Ishikawa (cell line): ENCODE measurements at regions not wholly inside any gene's neighbourhood (a gene's known extent, or its start where the extent isn't known, plus 50 kb on each side); places are given as distances from the start of the nearest gene placed in this dataset.

Source experiments
- CREB1 ChIP-seq: IDR thresholded peaks from 2 replicates; pipeline ENCODE4 v1.6.1; 2012; ENCODE audit warnings: low read depth
- FOXM1 ChIP-seq: IDR thresholded peaks from 2 replicates; pipeline ENCODE4 v1.6.1; 2012; ENCODE audit warnings: low read depth, borderline replicate concordance
- TAF1 ChIP-seq: IDR thresholded peaks from 2 replicates; pipeline ENCODE4 v1.6.1; 2012; ENCODE audit warnings: low read depth, mild to moderate bottlenecking

DNA sequence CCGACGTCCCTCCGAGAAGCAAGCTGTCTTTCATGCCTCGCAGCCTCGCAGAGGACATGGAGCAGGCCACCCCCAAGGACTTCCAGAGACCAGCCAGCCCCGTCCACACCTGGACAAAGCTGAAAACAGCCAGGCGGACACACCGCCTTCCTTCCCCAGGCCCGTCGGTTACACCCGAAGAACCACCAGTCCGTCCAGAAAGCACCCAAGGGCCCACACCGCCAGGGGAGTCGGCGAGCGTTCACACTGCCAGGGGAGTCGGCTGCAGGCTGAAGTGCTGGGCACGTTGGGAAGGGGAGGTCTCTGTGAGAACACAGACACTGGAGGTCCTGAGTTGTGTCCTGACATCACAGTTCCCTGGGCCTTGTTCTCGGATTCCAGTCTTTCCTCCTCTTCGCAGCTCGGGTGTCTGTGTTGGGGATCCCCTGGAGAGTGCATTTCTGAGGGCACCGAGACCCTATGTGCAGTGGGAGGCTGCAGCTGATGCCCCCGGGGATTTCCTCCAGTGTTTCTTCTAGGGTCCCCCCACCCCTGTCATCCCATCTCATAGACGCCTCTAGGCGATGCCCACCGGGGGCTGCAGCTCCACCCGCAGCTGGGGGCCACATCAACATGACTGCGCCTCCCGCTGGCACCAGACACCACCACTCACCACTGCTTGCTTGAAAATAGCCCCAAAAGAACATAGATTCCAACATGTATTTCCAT, 344.4 kb upstream of the SALL3 start:
- TF ChIP-seq FOXM1 (no peak), TAF1 (no peak), CREB1 (no peak)
